OCI-LY7 (cell line): ENCODE measurements at regions not wholly inside any gene's neighbourhood (a gene's known extent, or its start where the extent isn't known, plus 50 kb on each side); places are given as distances from the start of the nearest gene placed in this dataset.

Experiments
- BruUV-seq: library from RNA; stranded (reverse); fragments of 400-500 nt; replicated peaks from 2 replicates; lab custom pipeline; 2021; lab: Mats Ljungman, UMichigan
- CTCF ChIA-PET: fragments of 300-600 bp; sonication (Branson Sonifier 250); formaldehyde crosslinking; loops from one replicate; lab custom pipeline; 2022; ENCODE audit warnings: antibody characterized with exemption; ENCODE audit not compliant: unreplicated experiment; lab: Charles Lee
- POLR2A ChIA-PET: fragments of 300-600 bp; sonication (Branson Sonifier 250); formaldehyde crosslinking; loops from one replicate; lab custom pipeline; 2022; ENCODE audit warnings: antibody characterized with exemption; lab: Charles Lee
- DNase-seq: peaks from one replicate; pipeline ENCODE4 v3.0.0-alpha.2; 2015; ENCODE audit warnings: low spot score
- H2AFZ ChIP-seq: fragments of 200-600 bp; sonication (generic), shearing (Covaris generic); 2 replicates; pipeline ENCODE4 v1.6.1; 2014; ENCODE audit warnings: mild to moderate bottlenecking, antibody characterized with exemption, low read length, moderate library complexity
- H3K27ac ChIP-seq: fragments of 200-600 bp; sonication (generic); 2 replicates; pipeline ENCODE4 v1.5.1; 2014; ENCODE audit warnings: mixed run types, low read depth, mild to moderate bottlenecking, moderate library complexity, low read length, inconsistent platforms; ENCODE audit not compliant: poor library complexity, severe bottlenecking
- H3K36me3 ChIP-seq: fragments of 200-600 bp; sonication (generic); 2 replicates; pipeline ENCODE4 v1.6.1; 2014; ENCODE audit warnings: mild to moderate bottlenecking, antibody characterized with exemption, low read length, moderate library complexity, mixed read lengths; ENCODE audit not compliant: insufficient read depth
- H3K4me1 ChIP-seq: fragments of 200-600 bp; sonication (generic); 2 replicates; pipeline ENCODE4 v1.5.1; 2014; ENCODE audit warnings: mild to moderate bottlenecking, low read length; ENCODE audit not compliant: insufficient read depth, poor library complexity, severe bottlenecking
- H3K4me2 ChIP-seq: fragments of 200-600 bp; sonication (generic); 2 replicates; pipeline ENCODE4 v1.6.1; 2014; ENCODE audit warnings: mild to moderate bottlenecking, low read length
- H3K4me3 ChIP-seq: fragments of 200-600 bp; sonication (generic); 2 replicates; pipeline ENCODE4 v1.5.1; 2014; ENCODE audit warnings: mild to moderate bottlenecking, low read depth, low read length; ENCODE audit not compliant: poor library complexity, severe bottlenecking
- H3K79me2 ChIP-seq: fragments of 200-600 bp; sonication (generic); 2 replicates; pipeline ENCODE4 v1.6.1; 2016; ENCODE audit warnings: low read depth, mild to moderate bottlenecking, low read length, moderate library complexity, mixed read lengths; ENCODE audit not compliant: insufficient read depth
- H3K9me2 ChIP-seq: fragments of 200-600 bp; sonication (generic); 2 replicates; pipeline ENCODE4 v1.6.1; 2016; ENCODE audit warnings: mild to moderate bottlenecking, low read length, mixed read lengths; ENCODE audit not compliant: insufficient read depth
- H3K9me3 ChIP-seq: fragments of 200-600 bp; sonication (generic); 2 replicates; pipeline ENCODE4 v1.6.1; 2014; ENCODE audit warnings: mild to moderate bottlenecking, mixed run types, low read length, mixed read lengths
- H4K20me1 ChIP-seq: fragments of 200-600 bp; sonication (generic); 2 replicates; pipeline ENCODE4 v1.6.1; 2014; ENCODE audit warnings: mild to moderate bottlenecking, antibody characterized with exemption, low read length, moderate library complexity, mixed read lengths; ENCODE audit not compliant: insufficient read depth
- CTCF ChIP-seq: fragments of 200-600 bp; sonication (generic); conservative IDR thresholded peaks from 2 replicates; pipeline ENCODE4 v1.5.1; 2014; ENCODE audit warnings: mild to moderate bottlenecking, antibody characterized with exemption, low read length, moderate library complexity, mixed read lengths
- EZH2phosphoT487 ChIP-seq: fragments of 200-600 bp; sonication (generic); IDR thresholded peaks from 2 replicates; pipeline ENCODE4 v1.6.1; 2018; ENCODE audit warnings: low read depth, borderline replicate concordance, mild to moderate bottlenecking, mixed run types, antibody characterized with exemption, low read length, moderate library complexity, mixed read lengths
- intact Hi-C: fragments of 100-400 bp; cut with micrococcal nuclease; formaldehyde crosslinking; loops from one replicate; pipeline ENCODE4 v1.10.0; 2022; ENCODE audit not compliant: unreplicated experiment

GRCh38 chr2:56515399-56515798 is 331.6 kb downstream of the CCDC85A start:
- Histone ChIP-seq H3K79me2 (no peaks in the 10 kb centered on the region), H3K36me3 (no peaks in the 10 kb centered on the region), H3K4me2 (no peak overlapping the region), H3K9me3 (no peaks in the 10 kb centered on the region), H2AFZ (no peak overlapping the region), H3K4me1 (no peaks in the 10 kb centered on the region), H3K27ac (no peak overlapping the region), H3K9me2 (no peaks in the 10 kb centered on the region), H4K20me1 (no peaks in the 10 kb centered on the region), H3K4me3 (no peak overlapping the region)
- ChIA-PET POLR2A (no interaction called here), CTCF (no interaction called here)
- DNase-seq = no peak
- BruUV-seq = no TSS peak
- no peak for TF ChIP-seq CTCF
- no peak for TF ChIP-seq EZH2phosphoT487
- intact Hi-C loops = no loop called here

- CTCF ChIA-PET = no interaction called here
- TF ChIP-seq CTCF = no peak
- TF ChIP-seq EZH2phosphoT487 = no peak
- no peak overlapping the region for H2AFZ ChIP-seq
- H3K9me3 ChIP-seq = no peaks in the 10 kb centered on the region
- POLR2A ChIA-PET = no interaction called here
- H4K20me1 ChIP-seq = no peaks in the 10 kb centered on the region
- H3K4me2 ChIP-seq = no peak overlapping the region
- no peaks in the 10 kb centered on the region for H3K9me2 ChIP-seq
- intact Hi-C loops = no loop called here
- no peaks in the 10 kb centered on the region for H3K79me2 ChIP-seq
- DNase-seq = no peak
- H3K27ac ChIP-seq = no peak overlapping the region
- no peaks in the 10 kb centered on the region for H3K4me1 ChIP-seq
- no TSS peak for BruUV-seq
- H3K4me3 ChIP-seq = no peak overlapping the region
- H3K36me3 ChIP-seq = no peaks in the 10 kb centered on the region
Measured at GRCh38 chr2:56519806-56520205, 336.0 kb downstream of the CCDC85A start.

GRCh38 chr2:56522605-56523089 is 338.9 kb downstream of the CCDC85A start:
- Histone ChIP-seq H4K20me1 (no peaks in the 10 kb centered on the region), H2AFZ (no peak overlapping the region), H3K9me2 (no peaks in the 10 kb centered on the region), H3K9me3 (no peaks in the 10 kb centered on the region), H3K4me2 (no peak overlapping the region), H3K79me2 (no peaks in the 10 kb centered on the region), H3K4me3 (no peak overlapping the region), H3K36me3 (no peaks in the 10 kb centered on the region), H3K27ac (no peak overlapping the region), H3K4me1 (no peaks in the 10 kb centered on the region)
- TF ChIP-seq EZH2phosphoT487 (no peak), CTCF (no peak)
- intact Hi-C loops = no loop called here
- ChIA-PET POLR2A (no interaction called here), CTCF (no interaction called here)
- no TSS peak for BruUV-seq
- no peak for DNase-seq
